ENCODE measurements at regions not wholly inside any gene's neighbourhood (a gene's known extent, or its start where the extent isn't known, plus 50 kb on each side); places are given as distances from the start of the nearest gene placed in this dataset.

GRCh38 chr7:19437446-19437845 is 271.4 kb downstream of the POLR1F start:
- TF ChIP-seq CTCF (IDR thresholded peaks at IDR 0.05) (no peak), POLR2A (IDR thresholded peaks at IDR 0.05) (no peak)

Measured in right lobe of liver (tissue), 4 donors.